ENCODE measurements at regions not wholly inside any gene's neighbourhood (a gene's known extent, or its start where the extent isn't known, plus 50 kb on each side); places are given as distances from the start of the nearest gene placed in this dataset.

- Histone ChIP-seq H3K9me3 (ENCODE audit: control insufficient read depth in 2 of 3, insufficient read depth in 1 of 3, low read length in 3 of 3) (no peaks in the 10 kb centered on the region), H3K4me1 (ENCODE audit: control insufficient read depth in 2 of 3, insufficient read depth in 2 of 3, low read depth in 1 of 3, low read length in 3 of 3) (no peaks in the 10 kb centered on the region), H3K27ac (ENCODE audit: low read depth in 2 of 2, low read length in 2 of 2) (no peak overlapping the region), H3K27me3 (ENCODE audit: control insufficient read depth, insufficient read depth, low read length) (no peaks in the 10 kb centered on the region), H3K9ac (ENCODE audit: low read length in 3 of 3) (no peak overlapping the region), H3K4me3 (ENCODE audit: low read length in 3 of 3) (no peak overlapping the region), H3K36me3 (ENCODE audit: control insufficient read depth in 2 of 3, insufficient read depth in 3 of 3, low read length in 3 of 3) (no peaks in the 10 kb centered on the region)
- DNase-seq, result peak in 4 of 5 donors; percentile 39 to 69 (median 52)
- peak; percentile 31 for TF ChIP-seq CTCF (IDR thresholded peaks at IDR 0.05; ENCODE audit: borderline replicate concordance, extremely low read depth, insufficient read depth)
- intact Hi-C loops (cut with DNase I), result no loop called here
- no peak for FAIRE-seq
Measured at GRCh38 chr12:107992870-107993451, 136.1 kb upstream of the WSCD2 start.

- no peaks in the 10 kb centered on the region for H3K27me3 ChIP-seq (ENCODE audit: control insufficient read depth, insufficient read depth, low read length)
- no peak for FAIRE-seq
- intact Hi-C loops (cut with DNase I), result no loop called here
Measured at GRCh38 chr12:107998863-107999262, 130.2 kb upstream of the WSCD2 start.

GRCh38 chr12:108000111-108000510 lies 129.0 kb upstream of the WSCD2 start:
- Histone ChIP-seq H3K4me3 (ENCODE audit: low read length in 3 of 3) (no peak overlapping the region), H3K9ac (ENCODE audit: low read length in 3 of 3) (no peak overlapping the region), H3K4me1 (ENCODE audit: control insufficient read depth in 2 of 3, insufficient read depth in 2 of 3, low read depth in 1 of 3, low read length in 3 of 3) (no peaks in the 10 kb centered on the region), H3K27me3 (ENCODE audit: control insufficient read depth, insufficient read depth, low read length) (no peaks in the 10 kb centered on the region), H3K36me3 (ENCODE audit: control insufficient read depth in 2 of 3, insufficient read depth in 3 of 3, low read length in 3 of 3) (no peaks in the 10 kb centered on the region), H3K9me3 (ENCODE audit: control insufficient read depth in 2 of 3, insufficient read depth in 1 of 3, low read length in 3 of 3) (peaks cover 0 to 2% (median 0%) of the 10 kb centered on the region in 3 donors), H3K27ac (ENCODE audit: low read depth in 2 of 2, low read length in 2 of 2) (no peak overlapping the region)
- no peak for FAIRE-seq
- TF ChIP-seq CTCF (IDR thresholded peaks at IDR 0.05; ENCODE audit: borderline replicate concordance, extremely low read depth, insufficient read depth), result no peak
- DNase-seq, result no peak
- intact Hi-C loops (cut with DNase I), result no loop called here

More at GRCh38 chr12:107998863-107999262, 130.2 kb upstream of the WSCD2 start:
- Histone ChIP-seq H3K36me3 (ENCODE audit: control insufficient read depth in 2 of 3, insufficient read depth in 3 of 3, low read length in 3 of 3) (no peaks in the 10 kb centered on the region), H3K4me3 (ENCODE audit: low read length in 3 of 3) (no peak overlapping the region), H3K9ac (ENCODE audit: low read length in 3 of 3) (no peak overlapping the region), H3K4me1 (ENCODE audit: control insufficient read depth in 2 of 3, insufficient read depth in 2 of 3, low read depth in 1 of 3, low read length in 3 of 3) (no peaks in the 10 kb centered on the region), H3K9me3 (ENCODE audit: control insufficient read depth in 2 of 3, insufficient read depth in 1 of 3, low read length in 3 of 3) (peaks cover 0 to 2% (median 0%) of the 10 kb centered on the region in 3 donors), H3K27ac (ENCODE audit: low read depth in 2 of 2, low read length in 2 of 2) (no peak overlapping the region)
- DNase-seq, result no peak
- TF ChIP-seq CTCF (IDR thresholded peaks at IDR 0.05; ENCODE audit: borderline replicate concordance, extremely low read depth, insufficient read depth), result no peak

GRCh38 chr12:108004319-108004718 lies 124.8 kb upstream of the WSCD2 start:
- H3K4me3 ChIP-seq (ENCODE audit: low read length in 3 of 3), result no peak overlapping the region
- no peak for TF ChIP-seq CTCF (IDR thresholded peaks at IDR 0.05; ENCODE audit: borderline replicate concordance, extremely low read depth, insufficient read depth)
- H3K27me3 ChIP-seq (ENCODE audit: control insufficient read depth, insufficient read depth, low read length), result no peaks in the 10 kb centered on the region
- intact Hi-C loops (cut with DNase I), result no loop called here
- no peaks in the 10 kb centered on the region for H3K4me1 ChIP-seq (ENCODE audit: control insufficient read depth in 2 of 3, insufficient read depth in 2 of 3, low read depth in 1 of 3, low read length in 3 of 3)
- DNase-seq, result peak in 3 of 5 donors; percentile 20 to 79 (median 78)
- H3K9ac ChIP-seq (ENCODE audit: low read length in 3 of 3), result no peak overlapping the region
- H3K36me3 ChIP-seq (ENCODE audit: control insufficient read depth in 2 of 3, insufficient read depth in 3 of 3, low read length in 3 of 3), result no peaks in the 10 kb centered on the region
- H3K27ac ChIP-seq (ENCODE audit: low read depth in 2 of 2, low read length in 2 of 2), result no peak overlapping the region
- FAIRE-seq, result no peak
- H3K9me3 ChIP-seq (ENCODE audit: control insufficient read depth in 2 of 3, insufficient read depth in 1 of 3, low read length in 3 of 3), result peaks cover 0 to 2% (median 0%) of the 10 kb centered on the region in 3 donors

Data from kidney (tissue), 13 donors.